ENCODE measurements at regions not wholly inside any gene's neighbourhood (a gene's known extent, or its start where the extent isn't known, plus 50 kb on each side); places are given as distances from the start of the nearest gene placed in this dataset.

GRCh38 chr14:71863766-71864165 is 68.5 kb upstream of the RGS6 start:
- DNase-seq (ENCODE audit: low read depth in 2 of 2) = no peak
